ENCODE measurements at regions not wholly inside any gene's neighbourhood (a gene's known extent, or its start where the extent isn't known, plus 50 kb on each side); places are given as distances from the start of the nearest gene placed in this dataset.

DNA sequence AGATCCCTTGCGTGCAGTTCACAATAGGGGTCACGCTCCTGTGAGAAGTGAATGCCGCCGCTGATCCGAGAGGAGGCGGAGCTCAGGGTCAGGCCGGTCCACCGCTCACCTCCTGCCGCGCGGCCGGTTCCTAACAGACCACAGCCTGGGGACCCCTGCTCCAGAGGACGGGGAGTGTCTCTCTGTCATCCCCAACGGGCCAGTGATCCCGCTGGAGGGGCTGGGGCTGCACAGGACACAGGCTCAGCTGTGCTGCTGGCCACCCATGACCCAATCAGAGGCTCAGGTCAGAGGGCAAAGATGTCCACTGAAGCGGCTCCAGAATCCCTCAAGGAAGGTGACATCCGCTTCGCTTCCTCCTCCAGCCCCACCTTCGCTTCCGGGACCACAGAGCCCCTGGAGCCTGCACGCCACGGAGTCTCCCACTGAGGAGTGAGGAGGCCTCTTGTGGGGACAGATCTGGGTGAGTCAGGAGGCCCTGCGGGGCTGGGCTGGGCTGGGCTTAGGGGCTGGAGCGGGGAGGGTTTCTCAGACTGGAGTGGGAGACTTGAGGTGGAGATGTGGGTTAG, 115.4 kb downstream of the METRNL start:
- H3K9me3 ChIP-seq (ENCODE audit: control insufficient read depth, low read length), result peaks cover 5% of the 10 kb centered on the region
- WGBS, 2 experiments (ENCODE audit: insufficient coverage in 2 of 2), result 92% methylated on average over 20 to 22 of the region's 24 CpGs

GRCh38 chr17:83195330-83196023, 116.1 kb downstream of the METRNL start:
- Histone ChIP-seq H3K36me3 (ENCODE audit: control insufficient read depth, insufficient read depth, low read length) (no peaks in the 10 kb centered on the region), H3K4me3 (ENCODE audit: extremely low read depth, insufficient read depth, low read length, poor library complexity, severe bottlenecking) (no peak overlapping the region), H3K9me3 (ENCODE audit: control insufficient read depth, low read length) (peaks cover 5% of the 10 kb centered on the region), H3K27ac (ENCODE audit: low read depth, low read length, severe bottlenecking) (no peak overlapping the region), H3K4me1 (ENCODE audit: control insufficient read depth, insufficient read depth, low read length, poor library complexity, severe bottlenecking) (no peaks in the 10 kb centered on the region)
- 87 to 90% methylated on average over 15 to 17 of the region's 20 CpGs for WGBS, 2 experiments (ENCODE audit: insufficient coverage in 2 of 2)

More for the DNA sequence above, 115.4 kb downstream of the METRNL start:
- Histone ChIP-seq H3K4me3 (ENCODE audit: extremely low read depth, insufficient read depth, low read length, poor library complexity, severe bottlenecking) (no peak overlapping the region), H3K36me3 (ENCODE audit: control insufficient read depth, insufficient read depth, low read length) (no peaks in the 10 kb centered on the region), H3K27ac (ENCODE audit: low read depth, low read length, severe bottlenecking) (no peak overlapping the region), H3K4me1 (ENCODE audit: control insufficient read depth, insufficient read depth, low read length, poor library complexity, severe bottlenecking) (no peaks in the 10 kb centered on the region)

GRCh38 chr17:83196024-83196365, 116.6 kb downstream of the METRNL start:
- Histone ChIP-seq H3K4me3 (ENCODE audit: extremely low read depth, insufficient read depth, low read length, poor library complexity, severe bottlenecking) (no peak overlapping the region), H3K27ac (ENCODE audit: low read depth, low read length, severe bottlenecking) (no peak overlapping the region), H3K4me1 (ENCODE audit: control insufficient read depth, insufficient read depth, low read length, poor library complexity, severe bottlenecking) (no peaks in the 10 kb centered on the region), H3K36me3 (ENCODE audit: control insufficient read depth, insufficient read depth, low read length) (no peaks in the 10 kb centered on the region), H3K9me3 (ENCODE audit: control insufficient read depth, low read length) (peaks cover 5% of the 10 kb centered on the region)
- WGBS, 2 experiments (ENCODE audit: insufficient coverage in 2 of 2), result 83 to 91% methylated on average over 6 to 7 of the region's 9 CpGs

GRCh38 chr17:83196366-83196765, 117.0 kb downstream of the METRNL start:
- Histone ChIP-seq H3K36me3 (ENCODE audit: control insufficient read depth, insufficient read depth, low read length) (no peaks in the 10 kb centered on the region), H3K4me3 (ENCODE audit: extremely low read depth, insufficient read depth, low read length, poor library complexity, severe bottlenecking) (no peak overlapping the region), H3K4me1 (ENCODE audit: control insufficient read depth, insufficient read depth, low read length, poor library complexity, severe bottlenecking) (no peaks in the 10 kb centered on the region), H3K27ac (ENCODE audit: low read depth, low read length, severe bottlenecking) (no peak overlapping the region), H3K9me3 (ENCODE audit: control insufficient read depth, low read length) (peaks cover 5% of the 10 kb centered on the region)
- 92 to 95% methylated on average over 9 to 10 of the region's 10 CpGs for WGBS, 2 experiments (ENCODE audit: insufficient coverage in 2 of 2)

DNA sequence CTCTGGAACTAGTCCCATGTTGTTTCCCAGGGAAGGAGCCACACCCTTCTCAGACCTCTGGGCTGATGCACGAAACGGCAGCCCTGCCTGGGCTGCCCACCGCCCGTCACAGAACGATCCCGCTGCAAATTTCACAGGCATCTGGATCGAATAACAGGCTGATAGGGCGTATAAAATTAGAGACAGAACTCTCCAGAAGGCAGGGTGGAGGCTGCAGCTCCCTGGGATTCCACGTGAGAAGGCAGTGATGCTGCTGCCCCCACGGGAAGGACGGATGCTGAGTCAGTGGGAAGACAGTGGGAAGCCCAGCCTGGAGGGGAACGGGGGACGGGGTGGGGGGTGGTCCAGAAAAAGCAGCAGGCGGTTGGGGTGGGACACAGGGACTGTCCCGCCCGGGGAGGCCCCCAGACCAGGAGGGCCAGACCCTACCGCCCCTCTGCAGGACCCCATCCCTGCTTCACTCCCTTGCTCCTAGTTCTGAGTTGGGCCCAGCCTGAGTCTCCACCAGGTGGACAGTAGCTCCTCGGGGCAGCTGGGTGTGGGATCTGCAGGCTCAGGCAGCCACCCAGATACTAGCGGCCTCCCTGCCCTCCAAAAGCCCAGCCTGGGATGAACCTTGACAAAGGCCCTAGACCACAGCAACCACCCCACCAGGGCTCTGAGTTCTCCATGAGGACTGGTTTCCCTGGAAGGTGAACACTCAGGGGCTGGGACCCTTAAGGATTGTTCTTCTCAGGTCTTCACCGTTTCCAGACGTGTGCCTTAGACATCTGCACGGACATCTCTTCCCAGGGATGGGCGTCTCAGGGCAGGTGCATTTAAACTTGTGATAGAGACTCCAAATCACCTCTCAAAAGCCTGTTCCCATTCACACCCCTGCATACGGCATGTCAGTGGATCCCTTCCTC, 117.8 kb downstream of the METRNL start:
- H3K4me3 ChIP-seq (ENCODE audit: extremely low read depth, insufficient read depth, low read length, poor library complexity, severe bottlenecking), result no peak overlapping the region
- WGBS, 2 experiments (ENCODE audit: insufficient coverage in 2 of 2), result 82 to 89% methylated on average over 21 to 22 of the region's 24 CpGs
- H3K4me1 ChIP-seq (ENCODE audit: control insufficient read depth, insufficient read depth, low read length, poor library complexity, severe bottlenecking), result no peaks in the 10 kb centered on the region
- no peaks in the 10 kb centered on the region for H3K36me3 ChIP-seq (ENCODE audit: control insufficient read depth, insufficient read depth, low read length)
- no peak overlapping the region for H3K27ac ChIP-seq (ENCODE audit: low read depth, low read length, severe bottlenecking)
- H3K9me3 ChIP-seq (ENCODE audit: control insufficient read depth, low read length), result peaks cover 5% of the 10 kb centered on the region

- Histone ChIP-seq H3K4me1 (ENCODE audit: control insufficient read depth, insufficient read depth, low read length, poor library complexity, severe bottlenecking) (no peaks in the 10 kb centered on the region), H3K27ac (ENCODE audit: low read depth, low read length, severe bottlenecking) (no peak overlapping the region), H3K9me3 (ENCODE audit: control insufficient read depth, low read length) (peaks cover 10% of the 10 kb centered on the region), H3K36me3 (ENCODE audit: control insufficient read depth, insufficient read depth, low read length) (no peaks in the 10 kb centered on the region), H3K4me3 (ENCODE audit: extremely low read depth, insufficient read depth, low read length, poor library complexity, severe bottlenecking) (no peak overlapping the region)
- 91 to 94% methylated on average over 18 to 22 of the region's 27 CpGs for WGBS, 2 experiments (ENCODE audit: insufficient coverage in 2 of 2)
Observed at GRCh38 chr17:83198366-83199341, 119.2 kb downstream of the METRNL start.

DNA sequence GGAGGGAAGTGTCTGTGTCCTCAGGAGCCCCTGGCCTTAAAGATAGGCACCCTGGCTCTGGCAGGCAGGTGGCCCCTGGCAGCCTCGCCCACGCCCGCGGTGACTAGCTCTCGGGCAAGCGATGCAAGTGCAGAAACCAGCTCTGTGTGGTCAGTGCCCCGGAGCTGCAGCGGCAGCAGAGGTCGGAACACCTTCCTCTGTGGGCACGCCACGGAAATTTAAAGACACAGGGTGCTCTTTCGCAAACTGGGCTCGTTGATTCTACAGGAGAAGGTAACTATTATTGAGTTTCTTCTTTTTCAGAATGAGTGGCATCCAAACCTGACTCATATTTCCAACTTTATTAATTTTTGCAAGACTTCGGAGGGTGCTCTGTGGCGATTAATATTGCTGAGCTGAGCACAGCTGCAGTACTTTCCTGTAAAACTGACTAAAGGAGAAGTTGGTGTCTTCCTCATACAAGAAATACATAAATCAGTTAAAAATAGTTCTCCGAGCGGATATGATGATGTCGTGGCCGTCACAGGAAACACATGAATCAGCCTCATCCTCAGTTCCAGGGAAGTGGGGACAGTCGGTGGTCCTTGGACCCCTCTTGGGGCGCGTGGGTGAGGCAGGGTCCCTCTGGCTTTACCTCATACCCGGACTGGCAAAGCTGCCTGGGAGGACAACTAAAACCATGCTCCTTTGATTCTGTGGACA, 120.2 kb downstream of the METRNL start:
- no peak overlapping the region for H3K4me3 ChIP-seq (ENCODE audit: extremely low read depth, insufficient read depth, low read length, poor library complexity, severe bottlenecking)
- H3K36me3 ChIP-seq (ENCODE audit: control insufficient read depth, insufficient read depth, low read length), result no peaks in the 10 kb centered on the region
- H3K27ac ChIP-seq (ENCODE audit: low read depth, low read length, severe bottlenecking), result no peak overlapping the region
- H3K4me1 ChIP-seq (ENCODE audit: control insufficient read depth, insufficient read depth, low read length, poor library complexity, severe bottlenecking), result no peaks in the 10 kb centered on the region
- H3K9me3 ChIP-seq (ENCODE audit: control insufficient read depth, low read length), result peaks cover 6% of the 10 kb centered on the region
- 94% methylated on average over 19 to 21 of the region's 23 CpGs for WGBS, 2 experiments (ENCODE audit: insufficient coverage in 2 of 2)

- Histone ChIP-seq H3K9me3 (ENCODE audit: control insufficient read depth, low read length) (peaks cover 6% of the 10 kb centered on the region), H3K27ac (ENCODE audit: low read depth, low read length, severe bottlenecking) (no peak overlapping the region), H3K4me1 (ENCODE audit: control insufficient read depth, insufficient read depth, low read length, poor library complexity, severe bottlenecking) (no peaks in the 10 kb centered on the region), H3K4me3 (ENCODE audit: extremely low read depth, insufficient read depth, low read length, poor library complexity, severe bottlenecking) (no peak overlapping the region), H3K36me3 (ENCODE audit: control insufficient read depth, insufficient read depth, low read length) (no peaks in the 10 kb centered on the region)
- WGBS, 2 experiments (ENCODE audit: insufficient coverage in 2 of 2), result 91 to 92% methylated on average over 20 to 21 of the region's 21 CpGs
Observed at GRCh38 chr17:83200231-83200699, 120.9 kb downstream of the METRNL start.

DNA sequence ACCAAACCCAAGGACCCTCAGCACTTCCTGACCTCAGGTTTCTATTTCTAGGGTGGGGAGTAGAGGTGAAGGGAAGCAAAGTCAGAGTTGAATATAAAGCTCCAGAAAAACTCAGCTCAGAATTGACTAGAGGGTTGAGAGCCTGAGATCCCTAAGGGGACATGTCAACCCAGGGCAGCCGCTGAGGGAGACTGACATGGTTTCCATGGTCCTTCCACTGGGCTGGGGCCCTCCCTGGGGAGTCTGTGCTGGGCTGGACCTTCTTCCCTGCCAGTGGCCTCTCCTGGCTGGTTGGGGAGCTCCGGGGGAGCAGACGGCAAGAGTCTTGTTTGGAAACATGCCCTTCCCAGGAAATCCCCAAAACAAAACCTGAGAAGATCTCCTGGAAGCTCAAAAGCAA, 121.3 kb downstream of the METRNL start:
- WGBS, 2 experiments (ENCODE audit: insufficient coverage in 2 of 2), result 87 to 91% methylated on average over 3 of the region's 3 CpGs
- Histone ChIP-seq H3K9me3 (ENCODE audit: control insufficient read depth, low read length) (peaks cover 6% of the 10 kb centered on the region), H3K4me3 (ENCODE audit: extremely low read depth, insufficient read depth, low read length, poor library complexity, severe bottlenecking) (no peak overlapping the region), H3K36me3 (ENCODE audit: control insufficient read depth, insufficient read depth, low read length) (no peaks in the 10 kb centered on the region), H3K4me1 (ENCODE audit: control insufficient read depth, insufficient read depth, low read length, poor library complexity, severe bottlenecking) (no peaks in the 10 kb centered on the region), H3K27ac (ENCODE audit: low read depth, low read length, severe bottlenecking) (no peak overlapping the region)
